DOHH2 (cell line): ENCODE measurements at regions not wholly inside any gene's neighbourhood (a gene's known extent, or its start where the extent isn't known, plus 50 kb on each side); places are given as distances from the start of the nearest gene placed in this dataset.

ENCODE experiments used
- EZH2phosphoT487 ChIP-seq: fragments of 200-600 bp; sonication (generic); IDR thresholded peaks from 2 replicates; pipeline ENCODE4 v1.6.1; 2017; ENCODE audit warnings: borderline replicate concordance, mild to moderate bottlenecking, antibody characterized with exemption, low read length, moderate library complexity, mixed read lengths
- TF ChIP-seq, protein P1 (sequence below): fragments of 200-600 bp; sonication (generic); IDR thresholded peaks from one replicate; pipeline ENCODE4 v1.5.1; 2014; ENCODE audit warnings: antibody characterized with exemption, mild to moderate bottlenecking, low read depth, low read length; ENCODE audit not compliant: poor library complexity, severe bottlenecking

DNA sequence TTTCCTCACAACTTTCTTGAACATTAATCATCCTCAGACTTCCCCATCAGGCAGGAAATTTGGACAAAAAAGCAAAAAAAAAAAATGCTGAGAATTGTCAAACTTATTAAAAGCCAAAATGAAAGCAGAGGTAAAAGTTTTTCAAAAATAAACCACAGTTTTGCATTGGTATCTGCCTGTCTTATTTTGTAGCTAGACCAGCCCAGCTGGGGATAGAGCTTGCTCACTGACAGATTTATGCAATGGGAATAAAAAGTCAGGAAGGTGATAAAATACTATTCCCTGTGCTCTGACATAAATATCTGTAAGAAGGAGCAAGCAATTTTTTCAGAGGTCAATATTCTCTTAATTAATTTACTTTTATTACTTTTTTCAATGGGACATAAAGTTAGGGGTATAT lies 1006.7 kb upstream of the ALCAM start:
- TF ChIP-seq, protein P1, sequence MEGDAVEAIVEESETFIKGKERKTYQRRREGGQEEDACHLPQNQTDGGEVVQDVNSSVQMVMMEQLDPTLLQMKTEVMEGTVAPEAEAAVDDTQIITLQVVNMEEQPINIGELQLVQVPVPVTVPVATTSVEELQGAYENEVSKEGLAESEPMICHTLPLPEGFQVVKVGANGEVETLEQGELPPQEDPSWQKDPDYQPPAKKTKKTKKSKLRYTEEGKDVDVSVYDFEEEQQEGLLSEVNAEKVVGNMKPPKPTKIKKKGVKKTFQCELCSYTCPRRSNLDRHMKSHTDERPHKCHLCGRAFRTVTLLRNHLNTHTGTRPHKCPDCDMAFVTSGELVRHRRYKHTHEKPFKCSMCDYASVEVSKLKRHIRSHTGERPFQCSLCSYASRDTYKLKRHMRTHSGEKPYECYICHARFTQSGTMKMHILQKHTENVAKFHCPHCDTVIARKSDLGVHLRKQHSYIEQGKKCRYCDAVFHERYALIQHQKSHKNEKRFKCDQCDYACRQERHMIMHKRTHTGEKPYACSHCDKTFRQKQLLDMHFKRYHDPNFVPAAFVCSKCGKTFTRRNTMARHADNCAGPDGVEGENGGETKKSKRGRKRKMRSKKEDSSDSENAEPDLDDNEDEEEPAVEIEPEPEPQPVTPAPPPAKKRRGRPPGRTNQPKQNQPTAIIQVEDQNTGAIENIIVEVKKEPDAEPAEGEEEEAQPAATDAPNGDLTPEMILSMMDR, result no peak
- TF ChIP-seq EZH2phosphoT487, result no peak
